ENCODE measurements at regions not wholly inside any gene's neighbourhood (a gene's known extent, or its start where the extent isn't known, plus 50 kb on each side); places are given as distances from the start of the nearest gene placed in this dataset.

- TF ChIP-seq KDM1A (IDR thresholded peaks at IDR 0.05; ENCODE audit: low read depth), result no peak
- TF ChIP-seq, protein P1, sequence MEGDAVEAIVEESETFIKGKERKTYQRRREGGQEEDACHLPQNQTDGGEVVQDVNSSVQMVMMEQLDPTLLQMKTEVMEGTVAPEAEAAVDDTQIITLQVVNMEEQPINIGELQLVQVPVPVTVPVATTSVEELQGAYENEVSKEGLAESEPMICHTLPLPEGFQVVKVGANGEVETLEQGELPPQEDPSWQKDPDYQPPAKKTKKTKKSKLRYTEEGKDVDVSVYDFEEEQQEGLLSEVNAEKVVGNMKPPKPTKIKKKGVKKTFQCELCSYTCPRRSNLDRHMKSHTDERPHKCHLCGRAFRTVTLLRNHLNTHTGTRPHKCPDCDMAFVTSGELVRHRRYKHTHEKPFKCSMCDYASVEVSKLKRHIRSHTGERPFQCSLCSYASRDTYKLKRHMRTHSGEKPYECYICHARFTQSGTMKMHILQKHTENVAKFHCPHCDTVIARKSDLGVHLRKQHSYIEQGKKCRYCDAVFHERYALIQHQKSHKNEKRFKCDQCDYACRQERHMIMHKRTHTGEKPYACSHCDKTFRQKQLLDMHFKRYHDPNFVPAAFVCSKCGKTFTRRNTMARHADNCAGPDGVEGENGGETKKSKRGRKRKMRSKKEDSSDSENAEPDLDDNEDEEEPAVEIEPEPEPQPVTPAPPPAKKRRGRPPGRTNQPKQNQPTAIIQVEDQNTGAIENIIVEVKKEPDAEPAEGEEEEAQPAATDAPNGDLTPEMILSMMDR (IDR thresholded peaks at IDR 0.05), result no peak
- TF ChIP-seq RCOR1 (IDR thresholded peaks at IDR 0.05; ENCODE audit: low read depth, low read length), result no peak
- no peak for TF ChIP-seq POLR2A (IDR thresholded peaks at IDR 0.05; ENCODE audit: low read length)
- TF ChIP-seq, protein P2, sequence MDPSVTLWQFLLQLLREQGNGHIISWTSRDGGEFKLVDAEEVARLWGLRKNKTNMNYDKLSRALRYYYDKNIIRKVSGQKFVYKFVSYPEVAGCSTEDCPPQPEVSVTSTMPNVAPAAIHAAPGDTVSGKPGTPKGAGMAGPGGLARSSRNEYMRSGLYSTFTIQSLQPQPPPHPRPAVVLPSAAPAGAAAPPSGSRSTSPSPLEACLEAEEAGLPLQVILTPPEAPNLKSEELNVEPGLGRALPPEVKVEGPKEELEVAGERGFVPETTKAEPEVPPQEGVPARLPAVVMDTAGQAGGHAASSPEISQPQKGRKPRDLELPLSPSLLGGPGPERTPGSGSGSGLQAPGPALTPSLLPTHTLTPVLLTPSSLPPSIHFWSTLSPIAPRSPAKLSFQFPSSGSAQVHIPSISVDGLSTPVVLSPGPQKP (IDR thresholded peaks at IDR 0.05; ENCODE audit: low read depth, low read length), result no peak
- no peak for TF ChIP-seq EP300 (IDR thresholded peaks at IDR 0.05)
- no peak for TF ChIP-seq CEBPB (IDR thresholded peaks at IDR 0.05)
These were observed 216.6 kb downstream of the SS18 start for GRCh38 chr18:25873833-25874232.

Measured in A549 (cell line).